ENCODE measurements at regions not wholly inside any gene's neighbourhood (a gene's known extent, or its start where the extent isn't known, plus 50 kb on each side); places are given as distances from the start of the nearest gene placed in this dataset.

DNA sequence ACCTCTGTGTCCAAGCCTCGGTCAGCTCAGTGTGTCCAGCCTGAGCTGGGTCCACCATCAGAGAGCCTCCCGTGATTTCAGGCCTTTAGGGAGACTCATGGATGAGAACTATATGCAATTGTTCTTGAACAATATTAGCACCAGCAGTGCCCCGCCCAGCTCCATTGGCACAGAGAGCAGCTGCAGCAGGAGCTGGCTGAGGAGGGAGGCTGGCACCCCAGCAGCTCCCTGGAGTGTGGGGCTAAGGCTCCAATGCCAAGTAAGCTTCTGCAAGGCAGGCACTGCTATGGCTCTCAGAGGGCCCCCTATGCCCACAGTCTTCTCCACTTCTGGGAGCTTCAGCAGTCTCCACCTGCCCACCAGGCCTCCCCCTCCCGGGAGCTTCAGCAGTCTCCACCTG is 593.3 kb downstream of the MATN1 start:
- no peaks in the 10 kb centered on the region for H3K9me3 ChIP-seq
- intact Hi-C loops (cut with DNase I, micrococcal nuclease), result no loop called here
- H3K4me3 ChIP-seq, result no peak overlapping the region
- DNase-seq (no peak), ATAC-seq (no peak)
- H3K4me1 ChIP-seq (ENCODE audit: low read depth), result no peaks in the 10 kb centered on the region
- TF ChIP-seq, protein P1, sequence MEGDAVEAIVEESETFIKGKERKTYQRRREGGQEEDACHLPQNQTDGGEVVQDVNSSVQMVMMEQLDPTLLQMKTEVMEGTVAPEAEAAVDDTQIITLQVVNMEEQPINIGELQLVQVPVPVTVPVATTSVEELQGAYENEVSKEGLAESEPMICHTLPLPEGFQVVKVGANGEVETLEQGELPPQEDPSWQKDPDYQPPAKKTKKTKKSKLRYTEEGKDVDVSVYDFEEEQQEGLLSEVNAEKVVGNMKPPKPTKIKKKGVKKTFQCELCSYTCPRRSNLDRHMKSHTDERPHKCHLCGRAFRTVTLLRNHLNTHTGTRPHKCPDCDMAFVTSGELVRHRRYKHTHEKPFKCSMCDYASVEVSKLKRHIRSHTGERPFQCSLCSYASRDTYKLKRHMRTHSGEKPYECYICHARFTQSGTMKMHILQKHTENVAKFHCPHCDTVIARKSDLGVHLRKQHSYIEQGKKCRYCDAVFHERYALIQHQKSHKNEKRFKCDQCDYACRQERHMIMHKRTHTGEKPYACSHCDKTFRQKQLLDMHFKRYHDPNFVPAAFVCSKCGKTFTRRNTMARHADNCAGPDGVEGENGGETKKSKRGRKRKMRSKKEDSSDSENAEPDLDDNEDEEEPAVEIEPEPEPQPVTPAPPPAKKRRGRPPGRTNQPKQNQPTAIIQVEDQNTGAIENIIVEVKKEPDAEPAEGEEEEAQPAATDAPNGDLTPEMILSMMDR (IDR thresholded peaks at IDR 0.05), result no peak
- no peaks in the 10 kb centered on the region for H3K36me3 ChIP-seq (ENCODE audit: low read depth)

DNA sequence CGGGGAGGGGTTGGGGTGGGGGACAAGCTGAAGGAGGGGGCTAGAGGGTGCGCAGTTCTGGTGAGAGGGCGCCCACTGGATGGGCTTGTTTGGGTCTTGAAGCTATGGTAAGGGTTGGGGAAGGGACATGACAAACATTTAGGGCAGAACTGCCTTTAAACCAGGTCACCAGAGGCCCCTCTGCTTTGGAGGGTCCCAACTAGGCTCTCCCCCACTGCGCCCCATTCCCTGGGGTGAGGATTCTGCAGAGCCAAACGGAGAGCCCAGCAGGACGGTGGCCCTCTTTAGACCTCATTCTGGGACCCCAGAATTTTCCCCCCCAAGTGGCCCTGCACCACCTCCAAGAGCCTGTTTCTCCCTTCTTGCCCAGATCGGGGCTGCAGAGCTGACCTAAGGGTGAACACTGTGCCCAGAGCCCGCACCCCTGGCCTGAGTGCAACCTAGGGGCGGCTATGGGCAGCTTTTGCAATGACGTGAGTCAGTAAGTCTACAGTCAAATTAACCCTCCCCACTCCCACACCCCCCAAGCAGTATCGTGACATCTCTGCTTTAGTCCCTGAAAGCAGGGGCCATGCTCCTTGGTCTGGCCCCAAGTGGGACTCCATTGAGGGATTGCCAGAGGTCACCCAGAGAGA is 593.8 kb downstream of the MATN1 start:
- TF ChIP-seq, protein P1 (IDR thresholded peaks at IDR 0.05), result no peak
- intact Hi-C loops (cut with DNase I, micrococcal nuclease), result no loop called here
- H3K36me3 ChIP-seq (ENCODE audit: low read depth), result no peaks in the 10 kb centered on the region
- no peak overlapping the region for H3K4me3 ChIP-seq
- DNase-seq, result no peak
- H3K4me1 ChIP-seq (ENCODE audit: low read depth), result no peaks in the 10 kb centered on the region
- no peak for ATAC-seq
- no peaks in the 10 kb centered on the region for H3K9me3 ChIP-seq

DNA sequence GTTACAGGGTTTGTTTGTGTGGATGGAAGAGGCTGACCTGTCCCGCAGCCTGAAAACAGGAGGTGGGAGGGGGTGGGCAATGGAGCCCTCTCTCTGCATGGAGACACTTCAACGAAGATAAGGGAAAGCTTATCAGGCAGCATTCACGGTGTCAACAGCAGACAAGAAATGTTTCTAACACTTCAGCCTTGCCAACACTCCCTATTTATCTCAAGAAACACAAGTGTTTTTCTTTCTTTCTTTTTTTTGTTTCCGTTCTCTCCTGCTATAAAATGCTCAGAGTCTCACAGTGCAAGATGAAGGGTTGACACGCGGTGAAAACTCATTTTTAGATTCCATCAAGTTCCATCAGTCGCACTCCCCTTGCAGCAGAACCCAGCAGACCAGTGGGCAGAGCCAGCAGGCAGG is 594.4 kb downstream of the MATN1 start:
- TF ChIP-seq, protein P1 (IDR thresholded peaks at IDR 0.05), result no peak
- no peak overlapping the region for H3K4me3 ChIP-seq
- intact Hi-C loops (cut with DNase I, micrococcal nuclease), result no loop called here

DNA sequence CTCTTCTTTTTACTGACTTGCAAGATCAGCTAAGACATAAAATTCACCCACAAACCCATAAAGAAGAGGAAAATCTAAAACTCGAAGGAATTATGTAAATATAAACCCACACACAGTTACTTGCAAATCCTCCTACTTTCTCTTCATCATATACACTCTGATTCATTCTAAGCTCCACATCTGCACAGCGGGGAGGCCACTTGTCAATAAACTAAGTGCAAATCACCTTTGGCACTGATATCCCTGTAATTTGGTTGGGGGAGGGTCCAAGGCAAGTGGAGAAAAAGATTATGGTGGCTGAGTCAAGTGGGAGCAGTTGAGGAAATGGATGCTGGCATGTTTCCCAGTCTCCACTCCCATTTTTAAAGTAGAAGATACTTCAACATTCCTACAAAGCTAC is 596.5 kb downstream of the MATN1 start:
- ATAC-seq, result peak; percentile 48
- H3K36me3 ChIP-seq (ENCODE audit: low read depth), result no peaks in the 10 kb centered on the region
- intact Hi-C loops (cut with DNase I, micrococcal nuclease), result no loop called here
- peak in 1 of 3 donors; percentile 24 for DNase-seq
- H3K9me3 ChIP-seq, result no peaks in the 10 kb centered on the region
- TF ChIP-seq, protein P1 (IDR thresholded peaks at IDR 0.05), result no peak
- no peak overlapping the region for H3K4me3 ChIP-seq
- H3K4me1 ChIP-seq (ENCODE audit: low read depth), result no peaks in the 10 kb centered on the region

More for the DNA sequence above, 594.4 kb downstream of the MATN1 start:
- Histone ChIP-seq H3K4me1 (ENCODE audit: low read depth) (no peaks in the 10 kb centered on the region), H3K36me3 (ENCODE audit: low read depth) (no peaks in the 10 kb centered on the region), H3K9me3 (no peaks in the 10 kb centered on the region)
- no peak for ATAC-seq
- DNase-seq, result no peak

DNA sequence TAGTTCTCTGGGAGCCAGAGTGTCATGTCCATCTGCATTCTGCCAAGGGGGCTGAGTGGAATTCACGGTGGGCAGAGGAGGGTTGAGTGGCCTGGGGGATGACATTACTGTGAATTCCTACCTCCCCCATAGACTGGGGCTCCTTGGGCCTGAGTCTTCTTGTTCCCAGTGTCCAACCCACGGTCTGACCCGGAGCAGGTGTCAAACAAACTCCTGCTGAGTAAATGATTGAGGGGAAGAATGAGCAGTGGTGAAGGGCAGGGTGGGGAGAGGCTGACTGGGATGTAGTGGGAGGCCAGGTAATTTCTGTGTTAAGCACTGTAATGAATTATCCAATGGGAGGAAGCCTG is 597.6 kb downstream of the MATN1 start:
- TF ChIP-seq, protein P1 (IDR thresholded peaks at IDR 0.05), result no peak
- DNase-seq, result no peak
- Histone ChIP-seq H3K4me3 (no peak overlapping the region), H3K36me3 (ENCODE audit: low read depth) (no peaks in the 10 kb centered on the region), H3K9me3 (no peaks in the 10 kb centered on the region), H3K4me1 (ENCODE audit: low read depth) (no peaks in the 10 kb centered on the region)
- intact Hi-C loops (cut with DNase I, micrococcal nuclease), result no loop called here
- ATAC-seq, result no peak

All from mucosa of descending colon (tissue), 3 donors.